ENCODE measurements at regions not wholly inside any gene's neighbourhood (a gene's known extent, or its start where the extent isn't known, plus 50 kb on each side); places are given as distances from the start of the nearest gene placed in this dataset.

DNA sequence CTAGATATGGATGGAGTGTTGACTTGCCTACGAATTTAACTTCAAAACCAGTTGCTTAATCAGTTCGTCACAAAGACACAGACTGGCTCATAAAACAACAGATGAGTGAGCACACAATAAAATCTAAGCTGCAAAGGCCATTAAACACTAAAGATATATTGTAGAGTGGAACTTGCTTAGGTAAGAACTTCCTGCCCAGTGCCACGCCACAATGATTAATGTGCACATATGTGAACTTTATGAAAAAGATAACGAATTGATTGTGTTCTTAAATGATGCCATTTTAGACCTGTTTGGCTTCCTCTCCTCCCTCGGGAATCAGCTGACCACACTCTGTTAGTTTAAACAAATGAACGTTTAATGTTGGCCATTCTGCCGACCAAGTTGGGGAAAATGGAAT, 2031.3 kb upstream of the CELF4 start:
- TF ChIP-seq SIN3A (IDR thresholded peaks at IDR 0.05; ENCODE audit: borderline replicate concordance, insufficient read depth, low read length) (no peak), REST (IDR thresholded peaks at IDR 0.05; ENCODE audit: insufficient read depth in 1 of 2, low read depth in 2 of 2, low read length in 2 of 2) (no peak), POLR2AphosphoS5 (IDR thresholded peaks at IDR 0.05; ENCODE audit: low read depth, low read length) (no peak), TAF1 (IDR thresholded peaks at IDR 0.05; ENCODE audit: borderline replicate concordance, insufficient read depth, low read length) (no peak), FOXP2 (optimal IDR thresholded peaks at IDR 0.05; ENCODE audit: borderline replicate concordance, extremely low read depth, extremely low read length, insufficient read depth) (no peak)

Data from PFSK-1 (cell line).